ENCODE measurements at regions not wholly inside any gene's neighbourhood (a gene's known extent, or its start where the extent isn't known, plus 50 kb on each side); places are given as distances from the start of the nearest gene placed in this dataset.

DNA sequence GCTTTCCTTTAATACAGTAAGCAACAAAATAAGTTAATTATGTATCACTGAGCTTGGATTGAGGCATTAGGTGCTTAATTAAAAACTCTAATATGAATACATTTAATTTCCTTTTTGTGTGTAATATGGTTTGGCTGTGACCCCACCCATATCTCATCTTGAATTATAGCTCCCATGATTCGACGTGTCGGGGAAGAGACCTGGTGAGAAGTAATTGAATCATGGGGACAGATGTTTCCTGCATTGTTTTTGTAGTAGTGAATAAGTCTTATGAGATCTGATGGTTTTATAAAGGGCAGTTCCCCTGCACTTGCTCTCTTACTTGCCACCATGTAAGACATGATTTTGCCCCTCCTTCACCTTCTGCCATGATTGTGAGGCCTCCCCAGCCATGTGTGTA is 325.4 kb upstream of the CDH7 start:
- TF ChIP-seq, protein P1, sequence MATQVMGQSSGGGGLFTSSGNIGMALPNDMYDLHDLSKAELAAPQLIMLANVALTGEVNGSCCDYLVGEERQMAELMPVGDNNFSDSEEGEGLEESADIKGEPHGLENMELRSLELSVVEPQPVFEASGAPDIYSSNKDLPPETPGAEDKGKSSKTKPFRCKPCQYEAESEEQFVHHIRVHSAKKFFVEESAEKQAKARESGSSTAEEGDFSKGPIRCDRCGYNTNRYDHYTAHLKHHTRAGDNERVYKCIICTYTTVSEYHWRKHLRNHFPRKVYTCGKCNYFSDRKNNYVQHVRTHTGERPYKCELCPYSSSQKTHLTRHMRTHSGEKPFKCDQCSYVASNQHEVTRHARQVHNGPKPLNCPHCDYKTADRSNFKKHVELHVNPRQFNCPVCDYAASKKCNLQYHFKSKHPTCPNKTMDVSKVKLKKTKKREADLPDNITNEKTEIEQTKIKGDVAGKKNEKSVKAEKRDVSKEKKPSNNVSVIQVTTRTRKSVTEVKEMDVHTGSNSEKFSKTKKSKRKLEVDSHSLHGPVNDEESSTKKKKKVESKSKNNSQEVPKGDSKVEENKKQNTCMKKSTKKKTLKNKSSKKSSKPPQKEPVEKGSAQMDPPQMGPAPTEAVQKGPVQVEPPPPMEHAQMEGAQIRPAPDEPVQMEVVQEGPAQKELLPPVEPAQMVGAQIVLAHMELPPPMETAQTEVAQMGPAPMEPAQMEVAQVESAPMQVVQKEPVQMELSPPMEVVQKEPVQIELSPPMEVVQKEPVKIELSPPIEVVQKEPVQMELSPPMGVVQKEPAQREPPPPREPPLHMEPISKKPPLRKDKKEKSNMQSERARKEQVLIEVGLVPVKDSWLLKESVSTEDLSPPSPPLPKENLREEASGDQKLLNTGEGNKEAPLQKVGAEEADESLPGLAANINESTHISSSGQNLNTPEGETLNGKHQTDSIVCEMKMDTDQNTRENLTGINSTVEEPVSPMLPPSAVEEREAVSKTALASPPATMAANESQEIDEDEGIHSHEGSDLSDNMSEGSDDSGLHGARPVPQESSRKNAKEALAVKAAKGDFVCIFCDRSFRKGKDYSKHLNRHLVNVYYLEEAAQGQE (IDR thresholded peaks at IDR 0.05; ENCODE audit: insufficient replicate concordance, low read depth), result no peak
- TF ChIP-seq, protein P2, sequence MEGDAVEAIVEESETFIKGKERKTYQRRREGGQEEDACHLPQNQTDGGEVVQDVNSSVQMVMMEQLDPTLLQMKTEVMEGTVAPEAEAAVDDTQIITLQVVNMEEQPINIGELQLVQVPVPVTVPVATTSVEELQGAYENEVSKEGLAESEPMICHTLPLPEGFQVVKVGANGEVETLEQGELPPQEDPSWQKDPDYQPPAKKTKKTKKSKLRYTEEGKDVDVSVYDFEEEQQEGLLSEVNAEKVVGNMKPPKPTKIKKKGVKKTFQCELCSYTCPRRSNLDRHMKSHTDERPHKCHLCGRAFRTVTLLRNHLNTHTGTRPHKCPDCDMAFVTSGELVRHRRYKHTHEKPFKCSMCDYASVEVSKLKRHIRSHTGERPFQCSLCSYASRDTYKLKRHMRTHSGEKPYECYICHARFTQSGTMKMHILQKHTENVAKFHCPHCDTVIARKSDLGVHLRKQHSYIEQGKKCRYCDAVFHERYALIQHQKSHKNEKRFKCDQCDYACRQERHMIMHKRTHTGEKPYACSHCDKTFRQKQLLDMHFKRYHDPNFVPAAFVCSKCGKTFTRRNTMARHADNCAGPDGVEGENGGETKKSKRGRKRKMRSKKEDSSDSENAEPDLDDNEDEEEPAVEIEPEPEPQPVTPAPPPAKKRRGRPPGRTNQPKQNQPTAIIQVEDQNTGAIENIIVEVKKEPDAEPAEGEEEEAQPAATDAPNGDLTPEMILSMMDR (IDR thresholded peaks at IDR 0.05; ENCODE audit: insufficient read depth, low read length), result no peak
- TF ChIP-seq POLR2AphosphoS5 (IDR thresholded peaks at IDR 0.05; ENCODE audit: low read depth), result no peak
- no peak for TF ChIP-seq GABPA (IDR thresholded peaks at IDR 0.05; ENCODE audit: low read depth)
